Natural killer cell (primary cell): ENCODE measurements at regions not wholly inside any gene's neighbourhood (a gene's known extent, or its start where the extent isn't known, plus 50 kb on each side); places are given as distances from the start of the nearest gene placed in this dataset.

ENCODE experiments used
- ATAC-seq, 3 donors: fragments of 150-1000 bp in 2 of 3; fragments of 200-7000 bp in 1 of 3; cut with Tn5 transposase; 1 replicate in 1 of 3; 2 replicates in 2 of 3; pipeline ENCODE4 v1.10.0; 2021; ENCODE audit warnings: mild to moderate bottlenecking in 2 of 3, moderate library complexity in 2 of 3
- DNase-seq, 2 donors: peaks; one replicate each; pipeline versions ENCODE4 v3.0.0 to v3.0.0-alpha.2; 2013 to 2021; ENCODE audit warnings: mixed read lengths in 1 of 2
- H3K27ac ChIP-seq: one replicate; pipeline ENCODE4 v1.5.1; 2013; ENCODE audit warnings: mild to moderate bottlenecking, low read length
- H3K27me3 ChIP-seq: one replicate; pipeline ENCODE4 v1.6.1; 2013; ENCODE audit warnings: low read length; ENCODE audit not compliant: control insufficient read depth, insufficient read depth
- H3K36me3 ChIP-seq: one replicate; pipeline ENCODE4 v1.6.1; 2013; ENCODE audit warnings: low read length; ENCODE audit not compliant: control insufficient read depth, insufficient read depth
- H3K4me1 ChIP-seq: one replicate; pipeline ENCODE4 v1.6.1; 2013; ENCODE audit warnings: low read length; ENCODE audit not compliant: control insufficient read depth, insufficient read depth
- H3K4me3 ChIP-seq: one replicate; pipeline ENCODE4 v1.5.1; 2013; ENCODE audit warnings: low read length
- H3K9me3 ChIP-seq: one replicate; pipeline ENCODE4 v1.6.1; 2013; ENCODE audit warnings: low read length; ENCODE audit not compliant: control insufficient read depth, insufficient read depth
- H3K27ac Mint-ChIP-seq, 2 donors: one replicate each; pipeline ENCODE4 v1.8.0; 2022; ENCODE audit warnings: mild to moderate bottlenecking in 2 of 2, mixed read lengths in 2 of 2, moderate library complexity in 1 of 2
- H3K27me3 Mint-ChIP-seq, 2 donors: one replicate each; pipeline ENCODE4 v1.8.0; 2022; ENCODE audit warnings: low read depth in 2 of 2, mixed read lengths in 2 of 2
- H3K36me3 Mint-ChIP-seq: one replicate; pipeline ENCODE4 v1.8.0; 2022; ENCODE audit warnings: mixed read lengths
- H3K4me1 Mint-ChIP-seq, 2 donors: one replicate each; pipeline ENCODE4 v1.8.0; 2022; ENCODE audit warnings: mixed read lengths in 2 of 2
- H3K4me3 Mint-ChIP-seq: one replicate; pipeline ENCODE4 v1.8.0; 2022; ENCODE audit warnings: mild to moderate bottlenecking, moderate library complexity, mixed read lengths
- H3K9me3 Mint-ChIP-seq, 2 donors: one replicate each; pipeline ENCODE4 v1.8.0; 2022; ENCODE audit warnings: mixed read lengths in 2 of 2
- CTCF ChIP-seq: fragments of 200-600 bp; IDR thresholded peaks from one replicate; pipeline ENCODE4 v1.8.0; 2022; ENCODE audit warnings: antibody characterized with exemption
- WGBS: methylation state at CpG from one replicate; pipeline ENCODE4 v1.1.7; 2013; ENCODE audit warnings: missing lambda C conversion rate; ENCODE audit not compliant: insufficient coverage; 5-methylcytosine and 5-hydroxymethylcytosine counted together
- intact Hi-C: fragments of 100-400 bp; cut with micrococcal nuclease; formaldehyde crosslinking; loops from one replicate; pipeline ENCODE4 v1.14.2; 2022

- Histone ChIP-seq H3K36me3 (no peaks in the 10 kb centered on the region), H3K27me3 (no peaks in the 10 kb centered on the region), H3K4me1 (no peaks in the 10 kb centered on the region), H3K4me3 (no peak overlapping the region), H3K9me3 (no peaks in the 10 kb centered on the region), H3K27ac (no peak overlapping the region)
- no peak for TF ChIP-seq CTCF
- DNase-seq (no peak), ATAC-seq (no peak)
- 90% methylated on average over 7 of the region's 7 CpGs for WGBS
- Mint-ChIP-seq H3K4me3 (no peak overlapping the region), H3K27me3 (peaks cover 0 to 8% of the 10 kb centered on the region in 2 donors), H3K27ac (no peak overlapping the region), H3K9me3 (no peaks in the 10 kb centered on the region), H3K4me1 (no peaks in the 10 kb centered on the region), H3K36me3 (no peaks in the 10 kb centered on the region)
- intact Hi-C loops, result no loop called here
Observed at GRCh38 chr3:14338898-14339458, 63.4 kb upstream of the SLC6A6 start.

- Mint-ChIP-seq H3K9me3 (no peaks in the 10 kb centered on the region), H3K4me3 (no peak overlapping the region), H3K36me3 (no peaks in the 10 kb centered on the region), H3K27ac (no peak overlapping the region), H3K4me1 (no peaks in the 10 kb centered on the region), H3K27me3 (peaks cover 0 to 4% of the 10 kb centered on the region in 2 donors)
- 85% methylated on average over 13 of the region's 14 CpGs for WGBS
- intact Hi-C loops, result no loop called here
- Histone ChIP-seq H3K4me1 (no peaks in the 10 kb centered on the region), H3K27me3 (no peaks in the 10 kb centered on the region), H3K4me3 (no peak overlapping the region), H3K9me3 (no peaks in the 10 kb centered on the region), H3K36me3 (no peaks in the 10 kb centered on the region), H3K27ac (no peak overlapping the region)
- ATAC-seq (no peak), DNase-seq (no peak)
- no peak for TF ChIP-seq CTCF
Observed at GRCh38 chr3:14340960-14341708, 61.3 kb upstream of the SLC6A6 start.

GRCh38 chr3:14343338-14344112, 58.9 kb upstream of the SLC6A6 start:
- H3K27me3 ChIP-seq, result no peaks in the 10 kb centered on the region
- DNase-seq, result no peak
- Mint-ChIP-seq H3K9me3 (no peaks in the 10 kb centered on the region), H3K4me1 (no peaks in the 10 kb centered on the region), H3K27me3 (peaks cover 0 to 4% of the 10 kb centered on the region in 2 donors), H3K36me3 (no peaks in the 10 kb centered on the region), H3K27ac (peak overlapping the region in 1 of 2 donors; percentile 46), H3K4me3 (no peak overlapping the region)
- ATAC-seq, result no peak
- WGBS, result 92% methylated on average over 21 of the region's 21 CpGs
- H3K4me1 ChIP-seq, result no peaks in the 10 kb centered on the region
- TF ChIP-seq CTCF, result no peak
- H3K36me3 ChIP-seq, result no peaks in the 10 kb centered on the region
- intact Hi-C loops, result no loop called here
- H3K9me3 ChIP-seq, result no peaks in the 10 kb centered on the region
- no peak overlapping the region for H3K27ac ChIP-seq
- no peak overlapping the region for H3K4me3 ChIP-seq
